GM19372 (cell line): ENCODE measurements at regions not wholly inside any gene's neighbourhood (a gene's known extent, or its start where the extent isn't known, plus 50 kb on each side); places are given as distances from the start of the nearest gene placed in this dataset.
"Not testable (repeated sequence)": the region's sequence is repeated elsewhere in the genome, so short reads cannot be mapped to it uniquely, and the experiment has no call there.

ENCODE experiments used
- ATAC-seq: cut with Tn5 transposase; IDR thresholded peaks from one replicate; pipeline ENCODE4 v1.9.1; 2021; ENCODE audit warnings: mild to moderate bottlenecking, low read depth, moderate library complexity; ENCODE audit not compliant: unreplicated experiment

- ATAC-seq = no peak
Measured at GRCh38 chr6:40888456-40888990, 150.5 kb downstream of the UNC5CL start.

GRCh38 chr6:40887792-40888340, 151.2 kb downstream of the UNC5CL start:
- no peak for ATAC-seq

- no peak for ATAC-seq
Measured at GRCh38 chr6:40887079-40887791, 151.8 kb downstream of the UNC5CL start.

- ATAC-seq = no peak
Measured at GRCh38 chr6:40885139-40885774, 153.8 kb downstream of the UNC5CL start.

GRCh38 chr6:40882323-40882997, 156.6 kb downstream of the UNC5CL start:
- no peak for ATAC-seq

- ATAC-seq = no peak
Measured at GRCh38 chr6:40881501-40881900, 157.5 kb downstream of the UNC5CL start.

GRCh38 chr6:40880906-40881305, 158.1 kb downstream of the UNC5CL start:
- ATAC-seq = no peak

GRCh38 chr6:40879169-40879568, 159.9 kb downstream of the UNC5CL start:
- no peak for ATAC-seq

GRCh38 chr6:40877362-40877761, 161.7 kb downstream of the UNC5CL start:
- ATAC-seq = no peak

- no peak for ATAC-seq
Measured at GRCh38 chr6:40876336-40876735, 162.7 kb downstream of the UNC5CL start.

- no peak for ATAC-seq
Measured at GRCh38 chr6:40874495-40874894, 164.5 kb downstream of the UNC5CL start.

GRCh38 chr6:40871424-40871823, 167.6 kb downstream of the UNC5CL start:
- no peak for ATAC-seq

- not testable (repeated sequence) for ATAC-seq
Measured at GRCh38 chr6:40868089-40868865, 170.7 kb downstream of the UNC5CL start.

- not testable (repeated sequence) for ATAC-seq
Measured at GRCh38 chr6:40867527-40867926, 171.5 kb downstream of the UNC5CL start.

- ATAC-seq = not testable (repeated sequence)
Measured at GRCh38 chr6:40865259-40865658, 173.8 kb downstream of the UNC5CL start.

- ATAC-seq = no peak
Measured at GRCh38 chr6:40860443-40860842, 178.6 kb downstream of the UNC5CL start.

- no peak for ATAC-seq
Measured at GRCh38 chr6:40856271-40856670, 182.8 kb downstream of the UNC5CL start.

- ATAC-seq = no peak
Measured at GRCh38 chr6:40855168-40855880, 183.7 kb downstream of the UNC5CL start.

GRCh38 chr6:40854592-40854991, 184.4 kb downstream of the UNC5CL start:
- no peak for ATAC-seq
